Activated T-cell treated with anti-CD3 and anti-CD28 coated beads for 48 hours (primary cell): ENCODE measurements at regions not wholly inside any gene's neighbourhood (a gene's known extent, or its start where the extent isn't known, plus 50 kb on each side); places are given as distances from the start of the nearest gene placed in this dataset.
"Not testable (repeated sequence)": the region's sequence is repeated elsewhere in the genome, so short reads cannot be mapped to it uniquely, and the experiment has no call there.

Source experiments
- DNase-seq: peaks from one replicate; pipeline ENCODE4 v3.0.0-alpha.2; 2020; ENCODE audit warnings: low read depth

DNA sequence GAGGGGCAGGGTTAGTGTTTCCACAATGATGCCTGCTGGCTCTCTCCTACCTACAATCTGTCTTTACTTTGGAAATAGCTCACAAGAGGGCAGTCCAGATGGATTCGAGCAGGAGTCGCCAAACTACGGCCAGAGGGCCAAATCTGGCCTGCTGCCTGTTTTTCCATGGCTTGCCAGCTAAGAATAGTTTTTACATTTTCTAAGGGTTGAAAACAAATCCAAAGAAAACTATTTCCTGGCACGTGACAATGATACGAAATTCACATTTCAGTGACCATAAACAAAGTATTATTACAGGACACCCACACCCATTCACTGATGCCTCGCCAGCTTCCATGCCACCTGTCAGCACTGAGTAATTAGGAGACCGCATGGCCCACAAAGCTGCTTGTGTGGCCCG is 162.9 kb upstream of the WWC1 start:
- DNase-seq: no peak

- no peak for DNase-seq
Observed at GRCh38 chr5:168131519-168131918, 159.9 kb upstream of the WWC1 start.

DNA sequence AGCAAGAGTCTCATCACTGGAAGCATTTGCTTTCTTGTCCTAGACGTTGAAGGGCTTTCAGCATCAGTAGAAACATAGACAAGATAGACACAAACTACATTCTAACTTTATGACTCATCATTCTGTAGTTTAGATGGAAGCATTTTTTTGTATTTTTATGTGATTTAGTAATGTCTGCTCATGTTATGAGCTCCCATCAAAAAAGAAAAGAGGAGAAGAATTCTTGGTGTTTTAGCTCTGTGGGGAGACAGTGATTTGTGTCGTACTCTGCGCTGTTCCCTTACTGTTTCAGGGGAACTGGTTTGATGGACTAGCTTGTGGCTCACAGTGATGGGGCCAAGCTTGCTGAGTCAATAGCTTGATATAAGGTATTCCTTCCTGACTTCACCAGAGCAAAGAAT is 159.2 kb upstream of the WWC1 start:
- DNase-seq: no peak

GRCh38 chr5:168135897-168136296 is 155.5 kb upstream of the WWC1 start:
- DNase-seq: no peak

DNA sequence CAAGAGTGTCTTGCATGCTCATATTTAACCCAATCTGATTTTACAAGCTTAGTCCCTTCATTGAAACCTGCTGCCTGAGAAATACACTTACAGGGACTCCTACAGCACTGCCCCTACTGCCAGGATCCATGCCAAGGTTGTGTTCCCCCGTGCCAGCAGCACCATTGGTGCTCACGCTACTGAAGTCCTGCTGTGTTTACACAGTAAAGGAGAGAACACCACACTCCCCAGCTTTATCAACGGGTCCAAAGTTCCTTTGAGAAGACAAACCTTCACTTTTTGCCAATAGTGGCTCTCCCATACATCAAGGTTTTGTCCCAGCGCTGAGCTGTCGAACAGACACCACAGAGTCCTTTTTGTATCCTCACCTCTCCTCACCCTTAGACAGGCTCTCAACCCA is 155.1 kb upstream of the WWC1 start:
- DNase-seq: no peak

GRCh38 chr5:168137265-168137664 is 154.2 kb upstream of the WWC1 start:
- no peak for DNase-seq

DNA sequence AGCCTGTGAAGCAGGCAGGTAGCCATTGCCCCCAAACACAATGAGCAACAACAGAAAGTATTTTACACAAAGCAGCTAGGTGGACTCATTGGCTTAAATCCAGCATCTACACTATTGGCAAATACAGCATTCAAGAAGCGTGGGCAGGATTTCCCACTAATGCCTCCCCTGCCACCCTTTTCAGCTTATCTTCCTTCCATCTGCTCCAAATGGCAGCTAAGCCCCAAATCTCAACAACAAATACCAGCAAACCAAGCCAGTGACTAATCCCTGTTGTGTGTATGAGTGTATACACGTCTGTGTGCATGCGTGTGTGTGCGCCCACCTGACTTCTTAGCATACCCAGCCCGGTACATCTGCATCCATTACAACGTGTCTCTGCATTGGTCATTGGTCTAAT is 151.2 kb upstream of the WWC1 start:
- DNase-seq: no peak

- no peak for DNase-seq
Observed at GRCh38 chr5:168142402-168142801, 149.0 kb upstream of the WWC1 start.

- not testable (repeated sequence) for DNase-seq
Observed at GRCh38 chr5:168143521-168143920, 147.9 kb upstream of the WWC1 start.

DNA sequence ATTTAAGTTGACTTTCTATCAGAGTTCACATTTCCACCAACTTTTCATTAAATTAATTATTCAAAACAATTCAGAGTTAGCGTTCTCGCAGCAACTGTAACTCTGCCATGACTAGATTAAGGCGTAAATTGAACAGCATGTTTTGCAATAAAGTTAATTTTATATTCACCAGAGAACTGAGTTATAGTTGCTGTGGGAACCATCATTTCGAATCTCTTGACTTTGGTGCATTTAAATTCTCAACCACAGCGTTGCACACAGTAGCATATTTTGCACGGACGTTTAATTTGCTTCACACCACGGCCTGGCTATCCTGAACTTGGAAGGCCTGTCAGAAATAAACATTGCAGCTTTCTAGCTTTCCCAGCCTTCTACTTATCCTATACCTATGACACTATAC is 144.3 kb upstream of the WWC1 start:
- no peak for DNase-seq

- DNase-seq: no peak
Observed at GRCh38 chr5:168147568-168148360, 143.7 kb upstream of the WWC1 start.

DNA sequence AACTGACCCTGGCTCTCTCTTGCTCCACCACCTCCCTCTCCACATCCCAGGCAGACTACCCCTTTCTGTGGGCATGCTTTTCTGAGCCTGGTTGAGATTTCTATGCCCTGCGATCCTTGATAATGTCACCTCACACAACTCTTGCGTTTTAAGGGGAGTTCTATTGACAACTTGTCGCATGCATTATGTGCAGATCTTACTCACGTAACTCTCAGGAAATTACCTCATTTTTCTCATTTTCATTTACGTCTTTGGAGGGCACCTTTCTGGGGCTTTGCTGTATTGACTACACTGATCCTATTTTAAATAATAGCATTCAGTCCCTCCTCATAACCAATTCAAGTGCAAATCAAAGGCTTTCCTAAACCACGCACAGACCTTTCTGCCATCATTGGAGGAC is 140.4 kb upstream of the WWC1 start:
- no peak for DNase-seq

DNA sequence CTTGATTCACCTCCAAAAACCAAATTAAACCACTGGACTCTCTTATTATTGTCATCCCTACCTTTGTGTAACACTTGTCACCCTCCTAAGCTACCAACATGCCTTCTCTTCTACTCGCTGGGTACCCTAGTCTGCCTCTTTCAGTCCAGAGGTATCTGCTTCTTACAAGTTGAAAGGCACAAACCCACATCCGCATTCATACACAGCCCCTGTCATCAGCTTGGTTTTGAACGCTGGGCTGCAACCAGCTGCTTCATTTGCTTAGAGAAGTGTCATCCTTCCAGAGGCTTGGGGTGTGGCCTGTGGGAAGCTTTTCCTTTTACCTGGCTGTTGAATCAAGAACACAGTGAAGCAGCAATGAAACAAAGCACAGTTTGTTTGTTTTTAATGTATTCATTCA is 138.8 kb upstream of the WWC1 start:
- DNase-seq: no peak

- no peak for DNase-seq
Observed at GRCh38 chr5:168153263-168153875, 138.1 kb upstream of the WWC1 start.

DNA sequence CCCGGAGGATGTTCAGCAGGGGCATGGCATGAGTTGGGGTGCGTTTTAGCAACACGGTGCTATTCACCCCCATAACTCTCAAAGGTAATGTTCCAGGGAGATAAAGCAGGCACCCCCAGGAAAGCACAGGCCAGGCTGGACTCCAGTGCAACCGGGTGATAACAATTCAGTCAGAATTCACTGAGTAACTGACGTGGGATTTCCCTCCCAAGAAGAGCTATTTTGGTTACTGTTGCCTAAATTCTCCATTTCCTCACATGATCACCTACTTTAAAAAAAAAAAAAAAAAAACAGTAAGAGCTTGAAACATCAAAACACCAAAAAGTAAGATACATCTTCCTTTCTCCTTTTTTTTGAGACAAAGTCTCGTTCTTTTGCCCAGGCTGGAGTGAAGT is 137.6 kb upstream of the WWC1 start:
- no peak for DNase-seq

DNA sequence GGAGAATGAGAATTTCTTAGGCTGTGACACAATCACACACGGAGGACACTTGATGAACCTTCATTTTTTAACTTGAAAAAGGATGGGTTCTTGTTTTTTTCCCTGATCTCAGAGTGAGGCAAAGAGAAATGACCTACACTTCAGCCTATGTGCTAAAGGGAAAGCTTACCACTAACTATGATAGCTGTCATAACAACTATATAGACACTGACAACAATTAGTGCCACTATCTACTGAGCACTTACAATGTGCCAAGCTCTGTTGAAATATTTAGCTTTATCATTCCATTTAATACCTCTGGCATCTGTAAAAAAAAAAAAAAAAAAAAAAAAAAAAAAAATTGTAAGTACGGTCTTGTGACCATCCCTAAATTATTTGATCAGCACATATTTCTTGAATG is 135.9 kb upstream of the WWC1 start:
- DNase-seq: no peak

DNA sequence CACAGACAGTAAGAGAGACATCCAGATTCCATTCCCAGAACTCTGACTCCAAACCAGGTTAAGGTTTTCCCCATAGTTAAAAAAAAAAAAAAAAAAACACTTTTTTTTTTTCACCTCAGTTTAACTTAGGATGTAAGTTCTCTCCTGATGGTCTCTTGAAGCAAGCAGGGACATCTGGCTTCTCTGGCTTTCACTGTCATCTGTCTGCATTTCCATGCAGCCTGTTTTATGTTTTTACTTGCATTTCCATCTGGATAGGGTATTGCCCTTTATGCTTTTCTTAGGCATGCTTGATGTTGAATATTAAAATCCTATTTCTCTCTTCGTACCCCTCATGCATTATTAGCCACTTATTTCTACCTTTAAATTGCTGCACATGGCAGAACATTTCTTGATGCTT is 135.3 kb upstream of the WWC1 start:
- DNase-seq: no peak

- no peak for DNase-seq
Observed at GRCh38 chr5:168157141-168157540, 134.3 kb upstream of the WWC1 start.

DNA sequence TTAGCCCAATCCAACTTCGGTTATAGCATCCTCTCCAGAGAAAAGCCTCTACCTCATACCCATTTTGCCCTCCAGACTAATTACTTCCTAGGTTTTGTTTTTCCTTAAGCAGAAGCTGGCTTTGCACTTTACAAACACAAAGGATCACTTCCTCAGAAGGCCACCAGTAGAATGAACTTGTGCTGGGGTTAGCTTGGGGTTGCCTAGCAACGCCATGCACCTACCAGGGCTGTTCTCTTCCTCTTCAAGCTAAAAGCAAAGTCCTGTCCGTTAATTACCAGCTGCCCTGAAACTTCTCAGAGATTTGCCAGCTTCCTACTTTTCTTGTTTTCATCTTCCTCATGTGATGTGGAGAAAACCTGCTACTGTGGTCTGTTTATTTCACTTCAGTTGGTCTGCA is 132.0 kb upstream of the WWC1 start:
- DNase-seq: no peak

GRCh38 chr5:168162464-168162863 is 129.0 kb upstream of the WWC1 start:
- DNase-seq: no peak

- DNase-seq: no peak
Observed at GRCh38 chr5:168163966-168164365, 127.5 kb upstream of the WWC1 start.

GRCh38 chr5:168165221-168165914 is 126.1 kb upstream of the WWC1 start:
- DNase-seq: no peak

GRCh38 chr5:168165977-168166376 is 125.5 kb upstream of the WWC1 start:
- no peak for DNase-seq
